ENCODE measurements at regions not wholly inside any gene's neighbourhood (a gene's known extent, or its start where the extent isn't known, plus 50 kb on each side); places are given as distances from the start of the nearest gene placed in this dataset.

GRCh38 chr6:164838068-164838615 lies 471.3 kb downstream of the C6orf118 start:
- ChIA-PET POLR2A (no interaction called here), CTCF (interaction anchor here (0.6 kb wide), 1 partner anchor 798 kb away, joined by 3 read pairs; no protein-coding TSS in a partner anchor)
- DNase-seq (no peak), ATAC-seq (no peak)
- no peaks in the 10 kb centered on the region for H3K27me3 Mint-ChIP-seq
- H3K4me1 Mint-ChIP-seq: no peaks in the 10 kb centered on the region
- no peaks in the 10 kb centered on the region for H3K36me3 Mint-ChIP-seq (ENCODE audit: low read depth)
- H3K4me3 Mint-ChIP-seq: no peak overlapping the region
- H3K27ac Mint-ChIP-seq: no peak overlapping the region
- intact Hi-C loops (cut with DNase I, micrococcal nuclease): no loop called here
- H3K9me3 Mint-ChIP-seq (ENCODE audit: low read depth): peaks cover 4% of the 10 kb centered on the region

GRCh38 chr6:164836486-164836885 lies 472.9 kb downstream of the C6orf118 start:
- ATAC-seq: no peak
- CTCF ChIA-PET: no interaction called here

GRCh38 chr6:164832410-164832809 lies 477.0 kb downstream of the C6orf118 start:
- ATAC-seq (no peak), DNase-seq (no peak)
- CTCF ChIA-PET: no interaction called here
- Mint-ChIP-seq H3K36me3 (ENCODE audit: low read depth) (no peaks in the 10 kb centered on the region), H3K4me1 (no peaks in the 10 kb centered on the region), H3K27me3 (no peaks in the 10 kb centered on the region), H3K9me3 (ENCODE audit: low read depth) (peaks cover 12% of the 10 kb centered on the region), H3K4me3 (no peak overlapping the region), H3K27ac (no peak overlapping the region)
- intact Hi-C loops (cut with DNase I, micrococcal nuclease): no loop called here
- POLR2A ChIA-PET: no interaction called here

More at GRCh38 chr6:164836486-164836885, 472.9 kb downstream of the C6orf118 start:
- H3K4me1 Mint-ChIP-seq: no peaks in the 10 kb centered on the region
- H3K27ac Mint-ChIP-seq: no peak overlapping the region
- DNase-seq: no peak
- H3K9me3 Mint-ChIP-seq (ENCODE audit: low read depth): peaks cover 7% of the 10 kb centered on the region
- POLR2A ChIA-PET: no interaction called here
- H3K36me3 Mint-ChIP-seq (ENCODE audit: low read depth): no peaks in the 10 kb centered on the region
- intact Hi-C loops (cut with DNase I, micrococcal nuclease): no loop called here
- H3K4me3 Mint-ChIP-seq: no peak overlapping the region
- no peaks in the 10 kb centered on the region for H3K27me3 Mint-ChIP-seq

GRCh38 chr6:164827537-164827936 lies 481.9 kb downstream of the C6orf118 start:
- H3K9me3 Mint-ChIP-seq (ENCODE audit: low read depth): peaks cover 6% of the 10 kb centered on the region
- H3K4me3 Mint-ChIP-seq: no peak overlapping the region
- ChIA-PET CTCF (no interaction called here), POLR2A (no interaction called here)
- H3K36me3 Mint-ChIP-seq (ENCODE audit: low read depth): no peaks in the 10 kb centered on the region
- no peaks in the 10 kb centered on the region for H3K4me1 Mint-ChIP-seq
- no peak overlapping the region for H3K27ac Mint-ChIP-seq
- ATAC-seq: no peak
- intact Hi-C loops (cut with DNase I, micrococcal nuclease): no loop called here
- DNase-seq: no peak
- H3K27me3 Mint-ChIP-seq: no peaks in the 10 kb centered on the region

GRCh38 chr6:164826831-164827468 lies 482.5 kb downstream of the C6orf118 start:
- Mint-ChIP-seq H3K4me3 (no peak overlapping the region), H3K4me1 (no peaks in the 10 kb centered on the region), H3K36me3 (ENCODE audit: low read depth) (no peaks in the 10 kb centered on the region), H3K27ac (no peak overlapping the region), H3K9me3 (ENCODE audit: low read depth) (peaks cover 9% of the 10 kb centered on the region), H3K27me3 (no peaks in the 10 kb centered on the region)
- intact Hi-C loops (cut with DNase I, micrococcal nuclease): no loop called here
- ChIA-PET CTCF (interaction anchor here (0.6 kb wide), 1 partner anchor 1140 kb away, joined by 3 read pairs; no protein-coding TSS in a partner anchor), POLR2A (no interaction called here)
- DNase-seq (no peak), ATAC-seq (no peak)

- H3K27me3 Mint-ChIP-seq: no peaks in the 10 kb centered on the region
- ChIA-PET POLR2A (no interaction called here), CTCF (no interaction called here)
- H3K9me3 Mint-ChIP-seq (ENCODE audit: low read depth): peaks cover 9% of the 10 kb centered on the region
- H3K4me1 Mint-ChIP-seq: no peaks in the 10 kb centered on the region
- intact Hi-C loops (cut with DNase I, micrococcal nuclease): no loop called here
- H3K4me3 Mint-ChIP-seq: no peak overlapping the region
- H3K36me3 Mint-ChIP-seq (ENCODE audit: low read depth): no peaks in the 10 kb centered on the region
- ATAC-seq (no peak), DNase-seq (no peak)
- no peak overlapping the region for H3K27ac Mint-ChIP-seq
Measured at GRCh38 chr6:164825386-164825785, 484.0 kb downstream of the C6orf118 start.

GRCh38 chr6:164817662-164818061 lies 491.7 kb downstream of the C6orf118 start:
- Mint-ChIP-seq H3K4me3 (no peak overlapping the region), H3K36me3 (ENCODE audit: low read depth) (no peaks in the 10 kb centered on the region), H3K9me3 (ENCODE audit: low read depth) (peaks cover 13% of the 10 kb centered on the region), H3K27me3 (no peaks in the 10 kb centered on the region), H3K4me1 (no peaks in the 10 kb centered on the region), H3K27ac (no peak overlapping the region)
- ATAC-seq (no peak), DNase-seq (no peak)
- intact Hi-C loops (cut with DNase I, micrococcal nuclease): no loop called here
- CTCF ChIA-PET: no interaction called here
- POLR2A ChIA-PET: no interaction called here

GRCh38 chr6:164812706-164813105 lies 496.7 kb downstream of the C6orf118 start:
- intact Hi-C loops (cut with DNase I, micrococcal nuclease): no loop called here
- ChIA-PET POLR2A (no interaction called here), CTCF (no interaction called here)
- Mint-ChIP-seq H3K36me3 (ENCODE audit: low read depth) (no peaks in the 10 kb centered on the region), H3K9me3 (ENCODE audit: low read depth) (peaks cover 14% of the 10 kb centered on the region), H3K27ac (no peak overlapping the region), H3K4me3 (no peak overlapping the region), H3K4me1 (no peaks in the 10 kb centered on the region), H3K27me3 (no peaks in the 10 kb centered on the region)
- DNase-seq (no peak), ATAC-seq (no peak)

GRCh38 chr6:164807125-164807524 lies 502.3 kb downstream of the C6orf118 start:
- Mint-ChIP-seq H3K36me3 (ENCODE audit: low read depth) (no peaks in the 10 kb centered on the region), H3K27me3 (no peaks in the 10 kb centered on the region), H3K4me1 (no peaks in the 10 kb centered on the region), H3K9me3 (ENCODE audit: low read depth) (peaks cover 22% of the 10 kb centered on the region), H3K27ac (no peak overlapping the region), H3K4me3 (no peak overlapping the region)
- ChIA-PET POLR2A (no interaction called here), CTCF (no interaction called here)
- ATAC-seq: no peak
- intact Hi-C loops (cut with DNase I, micrococcal nuclease): no loop called here
- no peak for DNase-seq

GRCh38 chr6:164795056-164795815 lies 514.2 kb downstream of the C6orf118 start:
- POLR2A ChIA-PET: no interaction called here

GRCh38 chr6:164792666-164793065 lies 516.7 kb downstream of the C6orf118 start:
- DNase-seq (no peak), ATAC-seq (no peak)
- Mint-ChIP-seq H3K36me3 (ENCODE audit: low read depth) (no peaks in the 10 kb centered on the region), H3K9me3 (ENCODE audit: low read depth) (peaks cover 18% of the 10 kb centered on the region), H3K4me1 (no peaks in the 10 kb centered on the region), H3K27ac (no peak overlapping the region), H3K27me3 (no peaks in the 10 kb centered on the region), H3K4me3 (no peak overlapping the region)
- intact Hi-C loops (cut with DNase I, micrococcal nuclease): no loop called here
- ChIA-PET CTCF (interaction anchor here (0.6 kb wide), 1 partner anchor 758 kb away, joined by 3 read pairs; no protein-coding TSS in a partner anchor), POLR2A (no interaction called here)

More at GRCh38 chr6:164795056-164795815, 514.2 kb downstream of the C6orf118 start:
- no peaks in the 10 kb centered on the region for H3K27me3 Mint-ChIP-seq
- no peaks in the 10 kb centered on the region for H3K4me1 Mint-ChIP-seq
- intact Hi-C loops (cut with DNase I, micrococcal nuclease): no loop called here
- DNase-seq: no peak
- no peaks in the 10 kb centered on the region for H3K36me3 Mint-ChIP-seq (ENCODE audit: low read depth)
- H3K27ac Mint-ChIP-seq: no peak overlapping the region
- H3K9me3 Mint-ChIP-seq (ENCODE audit: low read depth): peaks cover 13% of the 10 kb centered on the region
- no peak for ATAC-seq
- no peak overlapping the region for H3K4me3 Mint-ChIP-seq
- CTCF ChIA-PET: no interaction called here

GRCh38 chr6:164791498-164791897 lies 517.9 kb downstream of the C6orf118 start:
- Mint-ChIP-seq H3K27me3 (no peaks in the 10 kb centered on the region), H3K4me3 (no peak overlapping the region), H3K9me3 (ENCODE audit: low read depth) (peaks cover 18% of the 10 kb centered on the region), H3K36me3 (ENCODE audit: low read depth) (no peaks in the 10 kb centered on the region), H3K27ac (no peak overlapping the region), H3K4me1 (no peaks in the 10 kb centered on the region)
- intact Hi-C loops (cut with DNase I, micrococcal nuclease): no loop called here
- no peak for DNase-seq
- ChIA-PET POLR2A (no interaction called here), CTCF (interaction anchor here (0.6 kb wide), 1 partner anchor 338 kb away, joined by 4 read pairs; no protein-coding TSS in a partner anchor)
- ATAC-seq: no peak

All from activated CD4-positive, alpha-beta T cell treated with anti-CD3 and anti-CD28 coated beads for 36 hours (primary cell).